ENCODE measurements at regions not wholly inside any gene's neighbourhood (a gene's known extent, or its start where the extent isn't known, plus 50 kb on each side); places are given as distances from the start of the nearest gene placed in this dataset.
"Not testable (repeated sequence)": the region's sequence is repeated elsewhere in the genome, so short reads cannot be mapped to it uniquely, and the experiment has no call there.

DNA sequence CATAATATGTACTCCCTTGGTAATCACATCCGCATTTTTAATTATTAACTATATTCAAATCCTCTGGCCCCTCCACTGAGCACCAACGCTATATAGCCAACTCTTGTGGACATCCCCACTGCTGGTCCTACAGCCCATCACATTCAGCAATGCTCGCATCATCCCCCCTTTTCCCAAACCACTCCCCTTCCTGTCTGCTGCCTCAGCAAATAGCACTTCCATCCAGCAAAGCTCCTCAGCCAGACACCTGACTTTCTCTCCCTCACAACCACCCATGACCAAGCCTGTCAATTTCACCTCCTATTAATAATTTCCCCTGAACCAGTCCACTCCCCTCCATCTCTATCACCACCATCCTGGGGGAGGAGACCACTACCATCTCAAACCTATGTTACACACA lies 65.5 kb upstream of the KIF2A start:
- TF ChIP-seq, protein P1, sequence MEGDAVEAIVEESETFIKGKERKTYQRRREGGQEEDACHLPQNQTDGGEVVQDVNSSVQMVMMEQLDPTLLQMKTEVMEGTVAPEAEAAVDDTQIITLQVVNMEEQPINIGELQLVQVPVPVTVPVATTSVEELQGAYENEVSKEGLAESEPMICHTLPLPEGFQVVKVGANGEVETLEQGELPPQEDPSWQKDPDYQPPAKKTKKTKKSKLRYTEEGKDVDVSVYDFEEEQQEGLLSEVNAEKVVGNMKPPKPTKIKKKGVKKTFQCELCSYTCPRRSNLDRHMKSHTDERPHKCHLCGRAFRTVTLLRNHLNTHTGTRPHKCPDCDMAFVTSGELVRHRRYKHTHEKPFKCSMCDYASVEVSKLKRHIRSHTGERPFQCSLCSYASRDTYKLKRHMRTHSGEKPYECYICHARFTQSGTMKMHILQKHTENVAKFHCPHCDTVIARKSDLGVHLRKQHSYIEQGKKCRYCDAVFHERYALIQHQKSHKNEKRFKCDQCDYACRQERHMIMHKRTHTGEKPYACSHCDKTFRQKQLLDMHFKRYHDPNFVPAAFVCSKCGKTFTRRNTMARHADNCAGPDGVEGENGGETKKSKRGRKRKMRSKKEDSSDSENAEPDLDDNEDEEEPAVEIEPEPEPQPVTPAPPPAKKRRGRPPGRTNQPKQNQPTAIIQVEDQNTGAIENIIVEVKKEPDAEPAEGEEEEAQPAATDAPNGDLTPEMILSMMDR (conservative IDR thresholded peaks at IDR 0.05 in 1 of 2, IDR thresholded peaks at IDR 0.05 in 1 of 2; ENCODE audit: extremely low read depth in 1 of 2, insufficient read depth in 1 of 2, low read depth in 1 of 2, low read length in 2 of 2), result not testable (repeated sequence)
- TF ChIP-seq EZH2 (IDR thresholded peaks at IDR 0.05; ENCODE audit: borderline replicate concordance, low read length), result not testable (repeated sequence)
